ENCODE measurements at regions not wholly inside any gene's neighbourhood (a gene's known extent, or its start where the extent isn't known, plus 50 kb on each side); places are given as distances from the start of the nearest gene placed in this dataset.

- no peak for TF ChIP-seq POLR2A (IDR thresholded peaks at IDR 0.05)
- TF ChIP-seq, protein P1, sequence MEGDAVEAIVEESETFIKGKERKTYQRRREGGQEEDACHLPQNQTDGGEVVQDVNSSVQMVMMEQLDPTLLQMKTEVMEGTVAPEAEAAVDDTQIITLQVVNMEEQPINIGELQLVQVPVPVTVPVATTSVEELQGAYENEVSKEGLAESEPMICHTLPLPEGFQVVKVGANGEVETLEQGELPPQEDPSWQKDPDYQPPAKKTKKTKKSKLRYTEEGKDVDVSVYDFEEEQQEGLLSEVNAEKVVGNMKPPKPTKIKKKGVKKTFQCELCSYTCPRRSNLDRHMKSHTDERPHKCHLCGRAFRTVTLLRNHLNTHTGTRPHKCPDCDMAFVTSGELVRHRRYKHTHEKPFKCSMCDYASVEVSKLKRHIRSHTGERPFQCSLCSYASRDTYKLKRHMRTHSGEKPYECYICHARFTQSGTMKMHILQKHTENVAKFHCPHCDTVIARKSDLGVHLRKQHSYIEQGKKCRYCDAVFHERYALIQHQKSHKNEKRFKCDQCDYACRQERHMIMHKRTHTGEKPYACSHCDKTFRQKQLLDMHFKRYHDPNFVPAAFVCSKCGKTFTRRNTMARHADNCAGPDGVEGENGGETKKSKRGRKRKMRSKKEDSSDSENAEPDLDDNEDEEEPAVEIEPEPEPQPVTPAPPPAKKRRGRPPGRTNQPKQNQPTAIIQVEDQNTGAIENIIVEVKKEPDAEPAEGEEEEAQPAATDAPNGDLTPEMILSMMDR (IDR thresholded peaks at IDR 0.05) = no peak
These were observed 79.3 kb upstream of the PRR5 start for GRCh38 chr22:44622679-44623078.
